Astrocyte of the hippocampus (primary cell): ENCODE measurements at regions not wholly inside any gene's neighbourhood (a gene's known extent, or its start where the extent isn't known, plus 50 kb on each side); places are given as distances from the start of the nearest gene placed in this dataset.
"Not testable (repeated sequence)": the region's sequence is repeated elsewhere in the genome, so short reads cannot be mapped to it uniquely, and the experiment has no call there.

ENCODE experiments used
- DNase-seq: peaks from one replicate; pipeline ENCODE4 v3.0.0; 2011; ENCODE audit warnings: low read depth, low spot score

GRCh38 chr14:28820677-28821076, 54.1 kb downstream of the FOXG1 start:
- no peak for DNase-seq

DNA sequence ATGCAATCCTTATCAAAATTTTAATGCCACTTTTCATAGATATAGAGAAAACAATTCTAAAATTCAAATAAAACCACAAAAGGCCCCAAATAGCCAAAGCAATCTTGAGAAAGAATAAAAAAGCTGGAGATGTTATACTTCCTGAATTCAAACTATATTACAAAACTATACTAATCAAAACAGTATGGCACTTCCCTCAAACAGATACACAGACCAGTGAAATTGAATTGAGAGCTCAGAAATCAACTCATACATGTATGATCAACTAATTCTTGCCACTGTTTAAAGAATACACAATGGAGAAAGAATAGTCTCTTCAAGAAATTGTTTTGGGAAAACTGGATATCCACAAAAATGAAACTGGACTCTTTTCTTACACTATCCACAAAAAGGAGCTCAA, 55.4 kb downstream of the FOXG1 start:
- DNase-seq, result no peak

DNA sequence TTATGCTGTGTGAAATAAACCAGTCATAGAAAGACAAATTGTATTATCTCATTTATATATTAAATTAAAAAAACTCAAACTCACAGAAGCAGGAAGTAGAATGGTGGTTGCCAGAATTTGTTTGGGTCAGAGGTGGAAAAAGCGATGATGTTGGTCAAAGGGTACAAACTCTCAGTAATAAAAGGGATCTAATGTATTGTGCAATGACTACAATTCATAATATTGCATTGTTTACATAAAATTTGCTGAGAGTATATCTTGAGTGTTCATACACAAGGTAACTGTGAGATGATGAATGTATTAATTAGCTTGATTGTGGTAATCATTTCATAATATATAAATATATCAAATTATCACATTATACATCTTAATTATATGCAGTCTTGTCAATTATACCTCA, 56.7 kb downstream of the FOXG1 start:
- no peak for DNase-seq

DNA sequence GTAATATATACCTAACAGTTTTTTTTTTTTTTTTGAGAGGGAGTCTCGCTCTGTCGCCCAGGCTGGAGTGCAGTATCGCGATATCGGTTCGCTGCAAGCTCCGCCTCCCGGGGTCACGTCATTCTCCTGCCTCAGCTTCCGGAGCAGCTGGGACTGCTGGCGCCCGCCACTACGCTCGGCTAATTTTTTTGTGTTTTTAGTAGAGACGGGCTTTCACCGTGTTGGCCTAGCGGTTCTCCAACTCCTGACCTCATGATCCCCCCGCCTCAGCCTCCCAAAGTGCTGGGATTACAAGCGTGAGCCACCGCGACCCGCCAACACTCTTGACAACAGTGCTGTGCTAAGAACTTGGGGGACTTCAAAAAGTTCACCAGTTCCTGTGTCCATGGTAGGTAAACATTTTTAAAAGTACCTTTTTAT, 63.5 kb downstream of the FOXG1 start:
- DNase-seq, result no peak

- peak; percentile 31 for DNase-seq
Observed at GRCh38 chr14:28831126-28831525, 64.5 kb downstream of the FOXG1 start.

DNA sequence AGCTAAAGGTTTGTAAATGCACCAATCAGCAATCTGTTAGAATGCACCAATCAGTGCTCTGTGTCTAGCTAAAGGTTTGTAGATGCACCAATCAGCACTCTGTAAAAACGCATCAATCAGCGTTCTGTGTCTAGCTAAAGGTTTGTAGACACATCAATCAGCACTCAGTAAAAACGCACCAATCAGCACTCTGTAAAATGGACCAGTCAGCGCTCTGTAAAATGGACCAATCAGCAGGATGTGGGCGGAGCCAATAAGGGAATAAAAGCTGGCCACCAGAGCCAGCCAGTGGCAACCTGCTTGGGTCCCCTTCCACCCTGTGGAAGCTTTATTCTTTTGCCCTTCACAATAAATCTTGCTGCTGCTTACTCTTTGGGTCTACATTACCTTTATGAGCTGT, 76.0 kb downstream of the FOXG1 start:
- DNase-seq, result not testable (repeated sequence)

DNA sequence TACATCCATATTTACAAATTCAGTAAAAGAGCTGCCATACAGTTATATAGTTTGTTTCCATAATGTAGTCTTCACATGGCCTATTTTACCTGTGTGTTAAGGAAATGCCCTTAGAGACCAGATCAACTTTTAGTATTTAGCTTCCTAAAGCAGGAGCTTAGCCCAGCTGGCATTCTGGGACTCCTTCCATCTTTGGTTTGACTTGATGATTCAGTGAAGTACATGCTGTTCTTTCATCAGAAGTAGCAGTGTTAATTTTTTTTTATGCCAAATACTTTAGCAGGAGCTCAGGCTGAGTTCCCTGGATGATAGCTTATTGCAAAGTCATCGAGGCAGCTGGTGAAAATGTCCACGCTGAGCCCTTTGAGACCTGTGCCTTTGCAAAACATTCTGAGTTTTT, 101.0 kb downstream of the FOXG1 start:
- peak; percentile 65 for DNase-seq

GRCh38 chr14:28870033-28870564, 103.5 kb downstream of the FOXG1 start:
- no peak for DNase-seq

DNA sequence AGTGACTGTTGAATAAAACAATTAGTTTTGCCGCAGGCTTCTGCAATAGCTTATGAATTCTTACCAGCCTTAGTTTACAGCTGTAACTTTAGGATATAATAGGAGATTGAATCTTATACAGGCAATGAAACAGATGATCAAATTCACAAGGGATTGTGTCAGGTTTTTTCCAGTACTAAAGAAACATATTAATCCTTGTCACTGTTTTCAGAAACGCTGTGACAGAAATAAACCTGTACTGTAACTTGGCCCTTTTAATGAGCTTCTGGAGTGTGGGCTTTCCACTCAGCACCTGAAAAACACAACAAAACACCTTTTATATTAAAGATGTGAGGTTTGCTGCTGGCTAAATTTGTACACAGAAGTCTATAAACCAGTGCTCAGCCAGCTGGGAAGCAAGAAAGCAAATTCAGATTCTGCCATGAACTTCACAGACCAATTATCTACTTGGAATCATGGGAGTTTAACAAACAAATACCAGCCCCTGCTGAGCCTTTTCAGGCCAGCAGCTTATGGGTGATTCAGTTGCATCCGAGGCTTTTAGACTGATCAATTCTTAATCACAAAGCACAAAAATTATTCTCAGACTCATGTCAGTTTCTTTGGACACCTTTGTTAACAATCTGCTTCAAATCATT, 109.5 kb downstream of the FOXG1 start:
- peak; percentile 29 for DNase-seq

- DNase-seq, result no peak
Observed at GRCh38 chr14:28876572-28876945, 110.0 kb downstream of the FOXG1 start.

- no peak for DNase-seq
Observed at GRCh38 chr14:28877923-28878322, 111.3 kb downstream of the FOXG1 start.

DNA sequence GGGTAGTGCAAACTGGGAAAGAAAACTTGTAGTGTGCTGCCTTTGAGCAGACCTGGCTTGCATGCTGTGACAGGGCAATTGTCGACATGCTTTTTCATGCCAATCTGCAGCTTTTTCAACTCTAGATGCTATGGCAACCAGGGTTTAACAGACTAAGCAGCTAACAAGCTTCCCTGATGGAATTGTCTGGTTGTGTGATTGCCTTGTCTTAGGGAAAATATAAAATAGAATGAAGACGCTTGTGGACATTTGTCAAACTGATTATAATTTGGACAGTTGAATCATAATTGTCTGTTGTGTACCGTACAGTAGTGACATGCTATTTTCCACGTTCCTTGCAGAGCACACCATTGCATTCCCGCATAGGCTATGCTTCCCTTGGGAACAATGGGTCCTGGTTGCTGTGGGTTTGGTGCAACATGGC, 113.0 kb downstream of the FOXG1 start:
- peak; percentile 4 for DNase-seq

DNA sequence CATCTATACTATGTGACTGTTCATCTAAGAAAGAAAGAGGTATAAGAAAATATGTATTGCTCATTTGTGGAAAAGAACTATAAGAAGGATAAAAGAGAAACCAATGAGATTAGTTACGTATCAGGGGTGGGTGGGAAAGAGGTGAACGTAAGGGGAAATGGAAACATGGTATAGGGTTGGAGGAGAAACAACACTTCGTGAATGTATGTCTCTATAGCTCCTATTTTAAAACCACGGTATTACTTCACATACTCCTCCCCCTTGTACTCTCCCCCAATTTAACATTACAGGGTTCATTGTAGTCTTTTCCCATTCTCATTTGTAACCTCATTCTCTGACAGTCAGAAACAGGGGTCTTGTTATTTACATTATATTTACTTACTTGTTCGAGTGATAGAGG, 120.4 kb downstream of the FOXG1 start:
- no peak for DNase-seq

DNA sequence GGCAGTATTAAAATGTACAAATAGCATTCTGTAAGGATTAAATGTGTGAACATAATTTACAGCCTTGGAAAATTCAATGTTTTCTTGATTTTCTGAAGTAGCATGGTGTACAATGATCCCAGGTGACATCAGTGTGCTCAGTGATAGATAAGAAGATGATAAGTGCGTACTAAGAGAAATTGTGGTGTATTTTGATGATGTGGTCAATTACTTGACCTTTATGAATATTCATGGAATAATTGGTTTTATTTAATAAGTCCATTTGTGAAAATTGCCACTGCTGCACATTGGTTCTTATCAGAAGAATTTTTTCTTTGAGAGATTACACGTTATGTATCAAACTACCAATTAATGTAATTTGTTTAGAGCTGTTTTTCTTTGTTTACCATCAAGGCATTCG, 128.8 kb downstream of the FOXG1 start:
- DNase-seq, result no peak

DNA sequence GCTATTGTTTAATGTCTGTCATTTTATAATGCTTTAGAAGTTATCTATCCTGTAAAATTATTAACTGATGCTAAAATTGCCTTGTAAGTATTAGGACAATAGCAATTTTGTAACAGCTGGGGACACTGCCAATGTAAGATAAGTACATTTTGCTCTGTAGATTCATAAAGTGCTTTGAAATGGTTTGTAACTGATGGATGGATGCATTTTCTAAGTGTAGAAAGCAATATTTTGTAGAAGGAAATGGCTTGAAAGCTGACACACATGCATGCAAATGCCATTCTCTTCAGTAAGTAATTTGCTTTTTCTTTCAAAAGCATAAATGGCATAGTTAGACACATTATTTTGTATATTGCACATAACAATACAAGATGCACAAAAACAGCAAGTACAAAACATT, 129.8 kb downstream of the FOXG1 start:
- no peak for DNase-seq

GRCh38 chr14:28901631-28902030, 135.0 kb downstream of the FOXG1 start:
- DNase-seq, result no peak

DNA sequence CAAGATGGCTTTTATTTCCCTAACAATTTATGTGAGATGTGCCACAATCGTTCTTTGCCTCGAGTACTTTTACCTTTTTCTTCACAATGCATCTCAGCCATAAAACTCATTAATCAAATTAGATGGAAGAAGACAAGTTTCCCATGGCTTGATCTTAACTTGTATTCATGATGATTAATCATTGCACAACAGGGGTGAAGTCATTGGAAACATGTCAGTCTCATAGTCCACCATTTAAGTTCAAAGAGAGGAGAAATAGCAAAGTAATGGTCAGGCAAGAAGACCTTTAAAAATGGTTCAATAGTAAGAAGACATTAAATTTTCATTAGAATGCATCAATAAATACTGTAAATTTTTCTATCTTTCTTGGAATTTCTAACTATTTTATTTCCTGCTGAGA, 136.3 kb downstream of the FOXG1 start:
- peak; percentile 2 for DNase-seq

DNA sequence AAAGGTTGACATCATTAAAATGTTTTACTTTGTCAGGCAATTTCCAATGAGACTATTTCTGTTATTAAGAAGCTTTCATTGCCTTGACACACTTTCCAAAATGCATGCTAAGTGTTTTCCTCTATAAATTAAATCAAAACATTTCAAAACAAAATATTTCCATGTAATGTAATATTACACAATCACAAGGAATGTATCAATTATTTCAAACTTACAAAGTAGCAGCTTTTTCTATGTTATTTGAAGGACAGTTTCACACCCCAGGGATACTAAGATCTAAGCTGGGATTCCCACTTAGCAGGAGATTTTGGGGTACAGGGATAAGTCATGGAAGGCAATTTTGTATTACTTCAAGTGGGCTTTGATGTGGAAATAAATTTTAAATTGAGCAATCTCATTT, 144.9 kb downstream of the FOXG1 start:
- DNase-seq, result no peak

- DNase-seq, result no peak
Observed at GRCh38 chr14:28913056-28913455, 146.5 kb downstream of the FOXG1 start.

- DNase-seq, result peak; percentile 49
Observed at GRCh38 chr14:28926122-28926521, 159.5 kb downstream of the FOXG1 start.

- DNase-seq, result no peak
Observed at GRCh38 chr14:28931999-28932398, 165.4 kb downstream of the FOXG1 start.

- DNase-seq, result no peak
Observed at GRCh38 chr14:28936601-28937000, 170.0 kb downstream of the FOXG1 start.

GRCh38 chr14:28941758-28942157, 175.2 kb downstream of the FOXG1 start:
- no peak for DNase-seq

DNA sequence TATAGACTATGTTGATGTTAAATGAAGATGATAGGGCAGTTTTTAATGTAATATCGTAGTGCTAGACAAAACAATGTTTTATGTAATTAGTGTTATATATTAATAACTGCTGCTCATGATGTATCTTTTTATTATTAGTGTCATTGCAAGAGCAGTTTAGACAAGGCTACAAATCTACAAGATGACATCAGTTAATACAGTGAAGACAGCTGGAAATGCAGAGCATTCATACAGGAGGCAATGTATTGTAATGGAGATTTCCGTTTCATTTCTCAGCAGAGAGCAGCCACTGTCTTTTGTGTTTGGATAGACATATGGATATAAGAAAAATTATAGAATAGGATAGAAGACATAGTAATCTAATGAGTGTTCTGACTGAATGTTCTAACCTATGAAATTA, 178.0 kb downstream of the FOXG1 start:
- DNase-seq, result no peak
